ENCODE measurements at regions not wholly inside any gene's neighbourhood (a gene's known extent, or its start where the extent isn't known, plus 50 kb on each side); places are given as distances from the start of the nearest gene placed in this dataset.

GRCh38 chr6:104484626-104485025 is 375.1 kb downstream of the HACE1 start:
- TF ChIP-seq CTCF (IDR thresholded peaks at IDR 0.05; ENCODE audit: extremely low read depth in 1 of 2, insufficient read depth in 1 of 2, low read depth in 1 of 2, low read length in 2 of 2): no peak
- TF ChIP-seq EZH2 (IDR thresholded peaks at IDR 0.05; ENCODE audit: borderline replicate concordance, low read depth, low read length, severe bottlenecking): no peak
- TF ChIP-seq POLR2A (IDR thresholded peaks at IDR 0.05; ENCODE audit: low read depth, low read length): no peak
- TF ChIP-seq POLR2AphosphoS5 (IDR thresholded peaks at IDR 0.05; ENCODE audit: insufficient read depth, low read depth, low read length): no peak
- TF ChIP-seq MYC (IDR thresholded peaks at IDR 0.05; ENCODE audit: low read depth, low read length): no peak
- TF ChIP-seq MAX (IDR thresholded peaks at IDR 0.05; ENCODE audit: insufficient read depth, insufficient read length): no peak
- no peak for TF ChIP-seq JUN (IDR thresholded peaks at IDR 0.05; ENCODE audit: borderline replicate concordance, insufficient read depth, insufficient read length, low read depth)

Measured in endothelial cell of umbilical vein (primary cell).